ENCODE measurements at regions not wholly inside any gene's neighbourhood (a gene's known extent, or its start where the extent isn't known, plus 50 kb on each side); places are given as distances from the start of the nearest gene placed in this dataset.

DNA sequence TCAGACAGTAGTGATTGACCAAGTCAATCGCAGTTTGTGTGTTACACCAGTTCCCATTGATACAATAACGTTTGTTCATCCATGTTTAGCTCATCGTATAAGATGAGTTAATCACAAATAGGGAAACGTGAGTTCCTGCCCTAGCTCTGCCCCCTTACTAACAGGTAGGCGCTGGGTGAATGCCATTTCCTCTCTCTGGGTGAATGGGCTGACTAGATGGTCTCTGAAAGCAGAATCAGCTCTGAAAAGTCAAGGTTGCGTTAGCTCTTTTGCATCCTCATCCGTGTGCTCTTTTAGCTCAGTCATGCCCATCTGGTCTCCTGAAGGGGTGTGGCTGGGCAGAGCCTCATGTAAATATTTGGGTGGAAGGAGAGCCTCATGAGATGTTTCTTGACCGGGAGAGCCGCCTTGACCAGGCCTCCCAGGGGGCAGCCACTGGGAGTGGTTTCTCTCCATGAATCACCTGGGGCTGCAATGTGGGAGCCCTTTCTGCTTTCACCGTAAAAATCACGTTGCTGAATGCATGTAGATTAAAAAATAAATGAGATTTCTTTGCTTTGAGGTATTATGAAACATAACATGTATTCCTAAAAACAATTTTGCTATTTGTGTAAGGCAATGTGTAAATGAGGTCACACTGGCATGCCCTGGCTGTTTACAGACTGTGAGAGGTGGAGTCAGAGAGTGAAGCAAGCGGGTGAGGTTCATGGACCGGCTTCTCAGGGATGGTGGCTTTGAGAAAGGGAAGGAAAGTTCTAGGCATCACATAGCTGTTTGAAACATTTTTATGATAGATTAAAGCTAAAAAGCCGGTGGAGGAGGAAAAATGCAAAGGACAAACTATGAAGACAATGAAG, 108.4 kb upstream of the RASGRP1 start:
- DNase-seq (ENCODE audit: low read depth): no peak

DNA sequence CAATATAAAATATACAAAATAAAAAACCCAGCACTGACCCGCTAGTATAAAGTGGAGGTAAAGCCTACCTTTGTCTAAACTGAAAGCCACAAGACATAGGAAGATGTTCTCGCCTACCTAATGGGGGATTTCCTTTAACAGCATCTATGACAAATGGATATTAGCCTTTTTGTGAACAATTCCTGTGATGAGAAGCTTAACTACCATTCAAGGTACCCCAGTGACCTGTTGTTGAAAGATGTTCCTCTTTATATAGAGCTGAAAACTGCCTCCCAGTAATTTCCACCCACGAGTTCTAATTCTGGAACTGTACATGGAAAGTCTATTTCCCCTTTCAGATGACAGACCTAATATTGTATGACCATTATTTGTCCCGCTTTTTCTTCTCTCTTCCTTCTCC, 109.8 kb upstream of the RASGRP1 start:
- DNase-seq (ENCODE audit: low read depth): no peak

DNA sequence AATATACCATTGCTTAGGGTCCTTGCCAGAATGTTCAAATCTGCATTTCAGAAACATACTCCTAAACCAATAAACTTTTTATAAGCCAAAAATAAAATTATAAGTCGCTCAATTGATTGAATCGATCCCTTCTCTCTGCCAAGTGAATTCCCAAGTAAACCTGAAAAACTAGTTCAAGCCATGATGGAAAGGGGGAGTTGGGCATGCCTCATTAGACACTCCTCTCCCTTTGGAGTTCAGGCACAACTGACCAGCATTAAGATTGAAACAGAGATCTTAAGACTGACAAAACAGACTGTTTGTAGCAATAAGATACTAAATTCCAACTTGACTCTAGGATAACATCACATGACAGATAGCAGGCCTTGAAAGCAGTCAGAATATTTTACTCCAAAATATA, 113.7 kb upstream of the RASGRP1 start:
- no peak for DNase-seq (ENCODE audit: low read depth)

DNA sequence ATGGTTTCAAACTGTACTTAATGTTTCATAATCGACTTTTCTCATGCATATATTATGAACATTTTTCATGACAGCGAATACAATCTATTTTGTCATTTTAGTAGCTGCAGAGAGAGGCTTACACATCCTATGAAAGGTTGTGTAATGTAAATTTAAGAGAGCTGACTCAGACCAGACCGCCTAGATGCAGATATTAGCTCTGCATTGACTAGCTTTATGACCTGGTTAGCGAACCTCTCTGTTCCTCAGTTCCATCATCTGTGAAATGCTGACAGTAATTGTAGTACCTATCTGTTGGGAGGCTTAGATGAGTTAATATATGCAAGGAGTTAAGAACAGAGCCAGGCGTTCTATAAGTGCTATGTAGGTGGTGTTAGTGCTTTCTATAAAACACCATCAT, 116.2 kb upstream of the RASGRP1 start:
- no peak for DNase-seq (ENCODE audit: low read depth)

DNA sequence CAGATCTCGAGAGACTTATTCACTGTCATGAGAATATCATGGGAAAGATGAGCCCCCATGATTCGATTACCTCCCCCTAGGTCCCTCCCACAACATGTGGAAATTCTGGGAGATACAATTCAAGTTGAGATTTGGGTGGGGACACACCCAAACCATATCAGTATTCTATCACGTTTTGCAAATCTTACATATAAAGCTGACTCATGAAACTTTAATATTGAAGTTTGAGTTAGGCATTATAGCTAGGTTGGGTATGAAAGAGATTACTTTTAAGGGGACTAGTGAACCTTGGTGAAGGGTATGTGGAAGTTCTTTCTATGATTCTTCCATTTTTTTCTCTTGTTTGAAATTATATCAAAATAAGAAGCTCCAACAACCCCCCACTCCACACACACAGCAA, 117.7 kb upstream of the RASGRP1 start:
- no peak for DNase-seq (ENCODE audit: low read depth)

DNA sequence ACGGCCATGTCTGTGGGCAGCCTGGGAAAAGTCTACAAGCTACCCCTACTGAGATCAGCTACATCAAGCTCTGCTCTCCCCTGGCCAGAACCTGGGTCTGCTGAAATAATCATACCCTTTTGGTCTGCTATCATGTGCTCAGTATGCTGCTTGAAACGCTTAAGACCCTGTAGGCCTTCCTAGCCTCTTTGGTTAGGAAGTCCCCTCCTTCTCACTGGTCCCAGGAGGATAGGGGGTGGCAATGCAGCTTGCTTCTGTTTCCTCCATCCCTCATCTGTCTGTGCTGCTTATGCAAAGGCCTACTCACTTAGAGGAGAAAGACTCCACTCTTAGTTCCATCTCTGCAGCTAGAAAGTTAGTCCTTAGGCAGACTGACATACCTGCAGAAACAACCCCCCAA, 118.2 kb upstream of the RASGRP1 start:
- no peak for DNase-seq (ENCODE audit: low read depth)

DNA sequence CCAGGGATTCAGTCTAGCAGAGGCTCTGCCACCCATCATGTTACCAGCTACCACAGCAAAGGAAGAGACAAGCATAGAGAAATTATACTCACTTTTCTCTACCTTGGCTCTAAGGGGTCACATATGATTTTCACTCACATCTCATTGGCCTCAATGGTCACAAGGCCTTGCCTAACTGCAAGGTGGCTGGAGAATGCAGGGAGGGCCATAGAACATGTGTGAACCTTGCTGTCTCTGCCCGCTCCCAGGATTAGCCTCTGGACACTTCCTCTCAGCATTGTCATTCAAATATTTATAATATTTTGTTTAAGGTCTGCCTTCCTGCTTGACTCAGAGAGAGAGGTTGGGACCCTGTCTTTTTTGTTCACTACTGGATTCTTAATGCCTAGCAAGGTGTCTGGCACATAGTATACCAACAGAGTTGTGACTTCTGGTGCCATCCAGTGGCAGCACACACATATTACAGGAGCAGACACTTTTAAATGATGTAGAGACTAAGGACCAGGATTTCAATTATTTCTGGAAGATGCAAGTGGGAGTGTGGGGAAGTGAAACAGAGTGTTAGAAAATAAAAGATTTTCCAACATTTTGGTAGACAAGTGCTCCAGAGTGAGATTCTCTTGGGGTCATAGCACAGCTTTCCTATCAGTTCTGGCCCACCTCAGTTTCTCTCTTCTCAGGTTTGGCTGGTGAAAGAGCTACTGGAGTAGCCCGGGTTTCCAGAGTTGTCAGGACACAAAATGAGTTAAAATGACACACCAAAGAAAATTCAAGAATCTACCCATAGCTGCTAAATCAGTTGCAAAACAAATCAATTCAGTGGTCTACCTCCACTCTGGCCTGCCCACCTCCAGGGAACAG, 119.0 kb upstream of the RASGRP1 start:
- DNase-seq (ENCODE audit: low read depth): no peak

DNA sequence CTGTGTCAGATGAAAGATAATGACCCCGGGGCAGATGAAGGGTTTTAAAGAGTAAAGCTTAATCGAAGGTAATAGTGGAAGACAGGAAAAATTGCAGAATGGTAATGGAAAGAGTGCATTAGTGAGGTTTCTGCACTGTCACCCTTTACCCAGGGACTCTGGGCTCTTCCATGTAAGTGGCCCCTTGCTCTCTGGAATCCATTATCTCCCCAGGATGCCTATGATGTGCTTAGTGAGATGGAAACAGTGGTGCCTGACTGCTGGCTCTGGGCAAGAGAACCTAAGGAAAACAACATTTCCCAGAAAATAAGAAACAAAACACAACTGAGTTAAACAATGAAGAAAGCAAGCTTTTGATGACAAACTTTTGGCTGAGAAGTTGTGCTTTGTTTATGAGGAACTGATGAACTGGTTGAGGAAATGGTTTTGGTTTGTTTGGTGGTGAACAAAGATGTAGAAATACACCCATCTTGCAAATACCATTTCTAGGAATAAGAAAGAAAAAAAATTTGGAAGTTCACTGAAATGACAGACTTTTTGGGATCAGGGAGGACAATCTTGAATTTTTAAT, 119.9 kb upstream of the RASGRP1 start:
- no peak for DNase-seq (ENCODE audit: low read depth)

DNA sequence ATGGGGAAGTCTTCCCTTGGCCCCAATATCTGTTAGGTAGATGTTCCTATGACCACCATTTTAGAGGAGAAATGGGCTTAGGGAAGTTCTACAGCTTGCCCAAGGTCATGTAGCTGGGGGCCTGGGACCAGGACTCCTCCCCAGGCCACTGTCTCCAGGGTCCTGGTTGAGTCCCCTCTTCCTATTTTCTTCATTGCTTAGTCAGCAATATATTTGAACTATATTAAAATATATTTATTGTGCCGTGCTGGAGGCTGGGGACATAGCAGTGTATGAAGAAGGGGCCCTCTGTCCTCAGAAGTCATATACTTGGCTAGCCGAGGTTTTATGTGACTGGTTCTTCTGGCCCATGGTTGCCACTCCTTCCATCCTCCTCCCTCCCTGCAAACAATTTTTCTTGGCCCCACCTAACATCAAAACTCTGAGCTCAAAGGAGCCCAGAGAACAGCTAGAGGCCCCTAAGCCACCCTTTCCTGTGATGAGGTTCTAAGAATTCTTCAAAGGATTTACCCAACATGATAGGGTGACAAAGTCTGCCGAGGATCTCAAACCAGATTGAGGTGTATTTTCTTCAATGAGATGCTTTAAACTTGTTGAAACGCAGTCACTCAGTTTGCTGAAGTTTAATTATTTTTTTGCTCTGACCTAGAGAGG, 121.2 kb upstream of the RASGRP1 start:
- DNase-seq (ENCODE audit: low read depth): no peak

DNA sequence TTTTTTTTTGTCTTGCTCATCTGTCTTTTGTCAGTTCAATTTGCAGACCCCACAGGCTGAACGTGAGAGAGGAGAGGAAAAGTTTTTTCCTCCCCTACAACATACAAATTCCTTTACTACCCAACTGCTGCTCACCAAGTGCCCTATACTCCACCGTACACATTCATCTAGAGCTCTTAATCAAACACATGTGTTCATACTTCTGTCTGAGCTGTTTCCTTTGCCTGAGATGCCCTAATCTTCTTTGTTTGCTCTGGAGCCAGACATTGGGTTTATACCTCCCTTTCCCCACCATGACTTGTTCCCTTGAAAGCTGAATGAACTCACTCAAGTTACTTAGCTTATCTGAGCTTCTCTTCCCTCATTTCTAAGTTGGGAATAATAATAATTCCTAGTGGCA, 122.7 kb upstream of the RASGRP1 start:
- DNase-seq (ENCODE audit: low read depth): no peak

DNA sequence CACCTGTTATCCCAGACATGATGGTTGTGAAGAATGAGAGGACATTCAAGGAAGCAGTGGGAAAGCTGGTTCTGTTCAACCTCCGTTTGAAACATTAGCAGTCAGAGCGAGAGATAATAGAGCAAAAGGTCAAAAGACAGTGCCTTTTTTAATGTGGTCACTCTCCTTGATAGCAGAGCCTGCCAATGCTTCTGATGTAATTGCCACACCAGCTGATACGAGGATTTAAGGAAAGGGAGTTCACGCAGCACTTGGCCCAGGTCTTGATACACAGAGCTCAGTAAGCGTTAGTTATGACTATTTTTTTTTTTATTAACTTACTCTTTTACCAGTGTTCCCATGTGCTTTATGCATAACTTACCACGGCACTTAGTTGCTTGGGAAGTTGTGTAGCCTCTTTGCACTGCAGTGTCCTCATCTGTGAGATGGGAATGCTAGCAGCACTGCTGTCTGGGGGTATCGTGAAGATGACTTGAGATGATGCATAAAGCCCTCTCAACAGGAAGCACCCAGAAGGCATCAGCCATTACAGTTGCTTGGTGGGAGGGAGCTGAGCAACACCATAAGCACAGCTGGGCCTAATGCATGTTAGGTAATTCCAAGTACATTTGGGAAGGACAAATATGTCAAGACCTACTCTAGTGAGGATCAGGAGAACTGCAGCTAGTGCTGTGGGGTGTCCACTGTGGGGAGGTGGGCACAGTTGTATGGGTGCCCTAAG, 123.3 kb upstream of the RASGRP1 start:
- no peak for DNase-seq (ENCODE audit: low read depth)

DNA sequence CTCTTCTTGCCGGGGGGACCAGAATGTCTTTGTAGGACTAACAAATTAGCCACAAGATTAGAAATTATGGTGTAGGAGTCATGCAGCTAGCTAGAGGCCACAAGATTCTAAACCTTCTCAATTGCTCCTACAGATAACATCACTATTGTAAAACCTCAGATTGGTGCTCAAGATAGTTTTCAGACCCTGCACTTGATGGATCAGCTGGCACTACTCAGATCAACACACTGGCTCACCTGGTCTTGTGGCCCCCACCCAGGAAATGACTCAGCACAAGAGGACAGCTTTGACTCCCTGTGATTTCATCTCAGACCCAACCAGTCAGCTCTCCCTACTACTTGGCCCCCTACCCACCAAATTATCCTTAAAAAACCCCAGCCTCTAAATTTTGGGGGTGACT, 124.1 kb upstream of the RASGRP1 start:
- no peak for DNase-seq (ENCODE audit: low read depth)

DNA sequence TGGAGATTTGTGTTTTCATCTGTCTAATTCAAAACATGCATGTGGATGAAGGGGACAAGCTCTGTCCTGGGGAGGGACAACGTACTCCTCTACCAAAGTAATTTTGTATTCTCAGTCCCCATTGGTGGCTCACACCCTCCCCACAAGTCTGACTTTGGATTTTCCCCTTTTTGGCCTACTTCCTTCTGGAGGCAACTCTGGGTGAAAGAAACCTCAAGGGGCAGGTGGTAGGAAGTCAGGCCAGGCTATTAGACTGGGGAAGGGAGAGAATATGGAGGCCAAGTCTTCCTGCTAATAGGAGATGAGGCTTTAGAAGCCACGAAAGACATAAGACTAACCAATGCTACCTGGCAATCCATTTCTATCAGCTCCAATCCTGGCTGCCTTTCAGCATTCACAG, 124.9 kb upstream of the RASGRP1 start:
- no peak for DNase-seq (ENCODE audit: low read depth)

DNA sequence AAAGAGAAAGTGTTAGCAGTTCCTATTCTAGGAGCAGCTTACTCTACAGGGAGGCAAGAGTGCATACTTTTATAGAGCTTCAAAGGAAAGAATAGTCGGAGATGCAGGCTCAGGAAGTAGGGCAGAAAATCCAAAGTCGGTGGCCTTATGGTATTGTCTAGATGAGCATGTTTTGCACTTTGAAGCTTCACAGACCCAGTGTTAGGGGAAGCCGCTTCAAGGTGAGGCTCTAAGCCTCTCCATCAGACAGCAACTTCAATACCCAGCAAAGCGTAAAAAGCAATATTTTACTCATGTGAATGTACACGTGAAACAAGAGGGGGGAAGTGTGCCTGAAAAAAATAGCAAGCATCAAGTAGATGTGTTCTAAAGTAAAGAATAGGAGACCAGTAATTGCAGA, 125.6 kb upstream of the RASGRP1 start:
- no peak for DNase-seq (ENCODE audit: low read depth)

DNA sequence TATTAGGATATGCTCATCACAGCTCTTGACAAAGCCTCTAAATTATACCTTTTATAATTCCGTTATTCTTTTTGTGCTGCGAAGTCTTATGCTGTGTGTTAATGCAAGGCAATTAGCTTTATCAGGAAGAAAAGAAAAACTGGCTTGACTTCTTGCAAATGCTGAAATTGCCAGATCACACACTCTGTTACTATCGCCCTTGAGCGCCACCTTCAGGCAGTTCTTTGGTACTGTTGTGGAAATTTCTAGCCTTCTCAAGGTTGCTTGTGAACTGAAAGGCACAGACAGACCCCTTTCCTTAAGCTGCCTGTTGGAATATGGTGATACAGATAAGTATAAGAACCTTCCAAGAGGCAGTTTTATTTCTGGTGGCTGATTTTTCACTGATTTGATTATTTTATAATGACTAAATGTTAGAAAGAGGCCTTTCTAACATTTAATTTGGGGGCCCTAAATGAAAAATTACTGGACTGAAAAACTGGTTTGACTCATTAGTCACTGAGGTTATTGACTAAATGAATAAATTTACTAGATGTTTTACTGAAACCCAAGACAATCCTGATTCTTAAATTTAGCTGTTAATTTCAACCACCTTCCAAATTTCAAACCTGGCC, 126.2 kb upstream of the RASGRP1 start:
- no peak for DNase-seq (ENCODE audit: low read depth)

DNA sequence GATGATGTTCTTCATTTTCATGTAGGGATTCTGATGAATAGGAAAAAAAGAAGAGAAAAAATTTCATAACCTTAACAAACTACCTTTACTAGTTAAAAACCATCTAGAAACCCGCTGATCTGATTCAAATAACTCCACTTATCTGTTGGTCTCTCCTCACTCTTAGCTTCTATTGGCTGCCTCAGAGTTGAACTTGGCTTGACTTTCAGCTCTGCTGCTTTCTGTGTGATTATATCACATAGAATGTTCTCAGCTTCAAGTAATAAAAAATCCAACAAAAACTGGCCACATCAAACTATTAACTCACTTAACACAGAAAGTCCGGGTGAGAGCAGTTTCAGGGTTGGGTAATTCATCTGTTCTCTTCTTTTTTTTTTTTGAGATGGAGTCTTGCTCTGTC, 126.8 kb upstream of the RASGRP1 start:
- no peak for DNase-seq (ENCODE audit: low read depth)

DNA sequence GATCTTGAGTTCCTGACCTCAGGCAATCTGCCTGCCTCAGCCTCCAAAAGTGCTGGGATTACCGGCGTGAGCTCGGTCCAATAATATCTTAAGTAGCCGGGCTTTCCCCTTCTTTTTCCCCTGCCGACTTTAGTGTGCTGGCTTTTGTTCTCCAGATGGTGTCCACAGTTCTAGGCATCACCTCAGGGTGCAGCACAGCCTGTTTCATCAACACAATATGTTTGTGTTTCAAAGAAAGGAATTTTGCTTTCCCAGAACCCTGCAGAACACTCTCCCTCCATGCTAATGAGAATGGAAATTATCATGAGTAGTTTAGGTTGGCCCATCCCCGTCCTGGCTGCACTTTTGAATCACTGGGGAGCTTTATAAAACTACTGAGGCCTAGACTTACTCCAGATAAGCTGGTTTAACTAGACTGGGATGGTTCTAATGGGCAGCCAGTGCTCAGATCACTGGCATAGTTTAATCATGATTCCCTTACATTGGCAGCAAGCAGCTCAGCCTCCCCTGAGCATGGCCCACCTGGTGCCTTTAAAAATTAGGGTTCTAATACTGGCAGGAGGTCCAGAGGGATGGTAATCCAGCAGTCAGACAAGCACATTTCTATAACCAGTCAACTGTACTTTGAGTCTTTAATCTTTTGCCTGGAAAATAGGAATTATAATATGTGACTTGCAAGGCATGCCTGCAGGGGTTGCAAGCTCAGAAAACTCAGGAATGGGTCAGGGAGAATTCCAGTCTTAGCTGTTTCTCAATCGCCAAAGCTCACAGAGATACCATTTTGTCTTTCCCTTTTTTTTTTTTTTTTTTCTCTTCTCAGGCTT, 127.6 kb upstream of the RASGRP1 start:
- DNase-seq (ENCODE audit: low read depth): no peak

DNA sequence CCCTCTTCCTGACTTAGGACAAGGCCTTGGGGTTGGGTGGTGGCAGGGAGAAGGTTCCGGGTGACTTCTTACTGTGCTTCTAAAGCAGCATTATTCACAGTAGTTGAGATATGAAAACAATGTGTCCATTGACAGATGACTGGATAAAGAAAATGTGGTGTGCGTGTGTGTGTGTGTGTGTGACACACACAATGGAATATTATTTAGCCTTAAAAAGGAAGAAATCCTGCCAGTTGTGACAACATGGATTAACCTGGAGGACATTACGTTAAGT, 128.1 kb upstream of the RASGRP1 start:
- no peak for DNase-seq (ENCODE audit: low read depth)

DNA sequence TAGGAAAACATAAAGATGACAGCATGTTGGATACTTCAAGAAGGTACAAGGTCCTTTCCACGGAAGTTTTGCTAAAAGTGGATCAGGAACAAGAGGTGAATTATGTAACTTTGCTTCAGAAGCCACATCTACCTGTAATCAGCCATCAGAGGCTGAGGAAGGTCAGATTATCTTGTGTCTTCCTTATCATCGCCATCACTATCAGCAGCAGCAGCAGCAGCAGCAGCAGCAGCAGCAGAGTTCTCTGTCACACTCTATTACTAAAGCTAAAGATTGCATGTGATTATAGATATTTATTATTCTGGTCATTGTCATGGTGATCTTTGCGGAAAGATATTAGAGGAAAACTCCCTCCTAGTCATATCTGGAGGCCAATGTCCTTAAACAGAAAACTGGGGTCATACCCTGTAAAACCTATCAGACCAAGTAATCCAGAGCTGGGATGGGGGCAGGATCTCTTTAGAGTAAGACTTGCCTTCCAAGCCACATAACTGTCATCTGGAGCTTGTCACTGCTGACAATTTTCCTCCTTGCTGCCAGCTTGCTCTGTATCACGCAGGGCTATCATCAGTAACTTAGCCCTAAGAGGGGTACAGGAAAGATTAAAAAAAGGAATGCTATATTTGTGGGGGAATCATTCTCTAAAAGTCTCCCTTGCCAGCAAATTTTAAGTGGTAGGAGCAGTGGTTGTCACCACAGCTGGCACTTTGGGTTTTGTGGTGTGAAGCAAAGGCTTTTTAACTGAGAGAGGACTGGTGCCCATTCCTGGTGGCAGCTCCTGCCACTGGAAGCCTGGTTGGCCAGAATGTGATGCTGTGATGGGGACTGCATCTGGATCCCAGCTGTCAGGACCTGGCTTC, 130.9 kb upstream of the RASGRP1 start:
- no peak for DNase-seq (ENCODE audit: low read depth)

All from GM04503 (cell line).